GM10248 (cell line): ENCODE measurements at regions not wholly inside any gene's neighbourhood (a gene's known extent, or its start where the extent isn't known, plus 50 kb on each side); places are given as distances from the start of the nearest gene placed in this dataset.

Experiments used
- CTCF ChIA-PET: fragments of 300-600 bp; sonication (Branson Sonifier 250); formaldehyde crosslinking; extraction: SDS; loops from one replicate; lab custom pipeline; 2021; ENCODE audit warnings: antibody characterized with exemption; lab: Yijun Ruan, JAX
- POLR2A ChIA-PET: fragments of 350-650 bp; sonication (Branson Sonifier 250); formaldehyde crosslinking; extraction: SDS; loops from one replicate; lab custom pipeline; 2020; ENCODE audit warnings: antibody characterized with exemption; lab: Yijun Ruan, JAX
- DNase-seq: peaks from one replicate; pipeline ENCODE4 v3.0.0; 2012; ENCODE audit errors: extremely low spot score
- CTCF ChIP-seq: IDR thresholded peaks from 2 replicates; pipeline ENCODE4 v1.5.1; 2012; ENCODE audit warnings: mild to moderate bottlenecking, low read depth; ENCODE audit errors: extremely low read depth, missing control alignments, control extremely low read depth

- TF ChIP-seq CTCF, result no peak
- no peak for DNase-seq
- ChIA-PET POLR2A (no interaction called here), CTCF (no interaction called here)
Observed at GRCh38 chr14:25101276-25101675, 51.3 kb upstream of the STXBP6 start.
